Medulla oblongata (tissue), 1 donor: ENCODE measurements at regions not wholly inside any gene's neighbourhood (a gene's known extent, or its start where the extent isn't known, plus 50 kb on each side); places are given as distances from the start of the nearest gene placed in this dataset.

Experiments used
- DNase-seq: peaks from one replicate; pipeline ENCODE4 v3.0.0-alpha.2; 2015; ENCODE audit errors: extremely low spot score

- no peak for DNase-seq
These were observed 104.8 kb upstream of the PTPN1 start for GRCh38 chr20:50405235-50405914.

- no peak for DNase-seq
These were observed 104.1 kb upstream of the PTPN1 start for GRCh38 chr20:50405915-50406609.

- DNase-seq = no peak
These were observed 103.5 kb upstream of the PTPN1 start for GRCh38 chr20:50406610-50407136.

GRCh38 chr20:50408526-50409364 is 101.4 kb upstream of the PTPN1 start:
- no peak for DNase-seq

DNA sequence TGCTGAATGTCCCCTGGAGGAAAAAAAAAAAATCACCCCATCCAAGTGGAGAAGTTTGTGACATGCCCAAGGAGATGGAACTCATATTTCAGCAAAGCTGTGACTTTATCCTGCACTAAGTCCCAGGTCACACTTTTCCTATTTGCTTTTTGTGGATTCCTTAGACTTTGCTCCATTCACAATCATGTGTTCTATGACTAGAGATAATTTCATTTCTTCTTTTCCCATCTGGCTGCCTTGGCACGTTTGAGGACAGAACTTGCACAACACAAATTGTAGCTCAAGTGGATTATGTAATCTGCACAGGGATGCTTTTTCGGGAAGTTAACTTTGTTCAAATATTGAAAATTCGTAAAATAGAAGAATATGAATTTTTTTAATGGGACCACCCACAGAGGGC is 100.7 kb upstream of the PTPN1 start:
- no peak for DNase-seq

- DNase-seq = no peak
These were observed 99.8 kb upstream of the PTPN1 start for GRCh38 chr20:50410343-50410742.

DNA sequence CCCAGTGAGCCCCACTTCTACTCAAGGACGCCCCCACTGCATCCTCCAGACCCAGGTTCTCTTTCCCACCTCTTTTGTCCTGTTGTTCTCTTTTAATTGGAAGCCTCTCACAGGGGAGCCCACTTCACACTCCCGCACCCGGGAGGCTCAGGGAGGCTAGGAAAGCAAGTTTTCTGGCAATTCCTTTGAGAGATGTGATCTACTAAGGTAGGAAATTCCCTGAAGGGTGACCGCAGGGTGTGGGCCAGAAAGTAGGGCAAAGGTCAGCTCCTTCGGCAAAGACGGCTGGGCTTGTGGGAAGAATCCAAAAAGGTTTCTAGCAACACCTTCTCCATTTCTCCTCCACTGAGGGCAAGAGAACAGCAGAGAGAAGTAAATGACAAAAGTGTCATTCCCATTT is 98.1 kb upstream of the PTPN1 start:
- DNase-seq = no peak

DNA sequence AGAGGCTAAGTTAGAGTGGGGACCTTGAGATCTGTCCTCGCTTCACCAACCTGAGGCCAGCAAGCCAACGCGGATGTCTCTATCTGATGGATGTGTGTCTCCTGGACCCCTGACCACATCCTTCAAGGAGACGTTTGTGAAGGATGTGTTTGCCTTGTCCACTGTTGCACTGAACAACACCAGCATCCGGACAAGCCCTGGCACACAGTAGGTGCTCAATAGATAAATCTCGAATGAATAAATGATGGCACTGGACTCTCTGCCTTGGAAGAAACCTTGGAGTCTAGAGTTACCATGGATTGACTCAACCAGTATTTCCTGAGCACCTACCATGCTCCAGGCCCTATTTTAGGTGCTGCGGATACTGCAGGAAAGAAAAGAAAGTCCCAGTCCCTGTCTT is 97.7 kb upstream of the PTPN1 start:
- DNase-seq = no peak

DNA sequence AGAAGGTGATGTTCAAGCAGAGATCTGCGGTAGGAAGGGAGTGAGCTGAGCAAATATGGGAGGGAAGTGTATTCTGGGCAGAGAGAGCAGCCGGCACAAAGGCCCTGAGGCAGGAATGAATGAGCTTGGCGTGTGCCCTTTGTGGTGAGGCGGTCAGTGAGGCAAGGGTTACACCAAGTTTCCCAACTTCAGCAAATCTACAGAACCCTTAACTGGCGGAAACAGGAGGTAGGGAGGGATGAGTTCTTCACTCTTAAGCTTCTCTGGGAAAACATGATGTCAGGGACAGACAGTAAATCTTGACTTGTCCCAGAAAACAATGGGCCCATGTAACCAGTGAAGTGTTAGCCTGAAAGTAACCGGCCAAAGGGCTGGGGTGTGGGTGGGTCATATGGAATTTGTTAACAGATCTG is 97.1 kb upstream of the PTPN1 start:
- DNase-seq = no peak

DNA sequence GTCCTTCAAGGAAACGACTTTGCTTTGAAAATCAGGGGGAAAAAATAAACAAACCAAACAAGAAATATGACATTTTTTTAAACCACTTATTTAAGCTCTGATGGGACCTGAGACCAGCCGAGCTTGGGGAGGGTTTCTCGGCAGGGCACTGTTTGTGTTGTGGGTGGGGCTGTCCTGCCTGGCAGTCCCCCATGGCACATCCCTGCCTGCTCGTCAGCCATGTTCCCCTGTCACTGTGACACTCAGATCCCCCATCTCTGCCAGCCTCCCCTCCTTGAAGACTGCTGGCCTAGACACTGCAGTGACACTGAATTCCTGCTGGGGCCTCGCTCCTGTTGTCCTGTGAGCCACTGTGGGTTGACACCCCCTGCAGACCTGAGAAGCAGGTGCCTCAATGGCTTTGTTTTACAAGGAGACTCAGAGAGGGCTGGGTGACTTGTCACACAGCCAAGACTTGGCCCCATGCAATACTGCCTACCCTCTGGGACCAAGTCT is 95.1 kb upstream of the PTPN1 start:
- no peak for DNase-seq

GRCh38 chr20:50415516-50416268 is 94.5 kb upstream of the PTPN1 start:
- DNase-seq = peak; percentile 95

- no peak for DNase-seq
These were observed 93.7 kb upstream of the PTPN1 start for GRCh38 chr20:50416269-50417022.

DNA sequence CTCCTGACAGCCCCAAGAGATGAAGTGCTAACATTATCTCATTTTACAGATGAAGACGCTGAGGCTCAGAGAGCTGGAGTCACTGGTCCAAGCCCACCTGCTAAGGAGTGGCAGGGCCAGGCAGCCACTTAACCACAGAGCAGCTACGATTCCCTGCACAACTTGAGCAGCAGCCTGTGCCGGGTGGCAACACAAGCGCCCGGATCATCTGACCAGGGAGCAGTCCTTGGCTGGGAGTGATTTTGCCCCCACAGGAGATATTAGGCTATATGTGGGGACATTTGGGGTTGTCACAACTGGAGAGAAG is 93.2 kb upstream of the PTPN1 start:
- DNase-seq = no peak

- DNase-seq = no peak
These were observed 92.5 kb upstream of the PTPN1 start for GRCh38 chr20:50417484-50418235.

DNA sequence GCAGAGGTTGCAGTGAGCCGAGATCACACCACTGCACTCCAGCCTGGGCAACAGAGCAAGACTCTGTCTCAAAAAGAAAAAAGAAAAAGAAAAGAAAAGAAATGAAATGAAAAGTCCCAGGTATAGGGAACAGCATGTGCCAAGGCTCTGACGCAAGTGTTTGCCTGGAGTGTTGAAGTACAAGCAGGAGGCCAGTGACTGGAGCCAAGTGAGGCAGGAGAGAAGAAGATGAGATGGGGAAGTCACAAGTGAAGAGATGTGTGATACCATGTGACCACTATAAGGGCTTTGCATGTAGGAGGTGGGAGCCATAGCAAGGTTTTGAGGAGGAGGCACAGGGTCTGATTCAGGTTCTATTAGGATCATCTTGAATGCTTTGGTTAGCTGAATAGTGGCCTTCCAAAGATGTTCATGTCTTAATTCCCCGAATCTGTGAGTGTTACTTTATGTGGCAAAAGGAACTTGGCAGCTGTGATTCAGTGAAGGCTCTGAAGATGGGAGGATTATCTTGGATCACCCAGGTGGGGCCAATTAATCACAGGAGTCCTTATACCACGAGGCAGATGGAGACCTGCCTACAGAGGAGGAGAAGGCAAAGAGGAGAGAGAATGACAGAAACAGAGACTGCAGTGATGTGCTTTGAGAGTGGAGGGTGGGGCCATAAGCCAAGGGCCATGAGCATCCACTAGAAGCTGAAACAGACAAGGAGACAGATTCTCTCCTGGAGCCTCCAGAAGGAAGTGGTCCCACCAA is 91.1 kb upstream of the PTPN1 start:
- DNase-seq = no peak

DNA sequence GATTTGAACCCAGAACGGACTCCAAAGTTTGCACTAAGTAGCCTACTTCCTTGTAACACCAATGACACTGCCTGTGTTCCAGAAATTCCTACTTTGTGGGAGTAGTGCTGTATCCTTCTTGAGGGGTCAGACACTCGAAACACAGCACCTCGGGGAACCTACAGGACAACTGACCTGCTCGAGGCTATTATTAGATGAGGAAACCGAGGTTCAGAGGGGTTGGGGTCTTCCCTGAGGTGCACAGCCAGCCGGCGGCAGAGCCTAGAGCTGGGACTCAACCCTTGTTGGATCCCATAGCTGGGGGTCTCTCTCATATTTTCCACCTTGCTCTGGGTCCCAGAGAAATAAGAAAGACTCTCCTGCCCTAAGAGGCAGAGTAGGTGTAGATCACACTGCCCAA is 89.8 kb upstream of the PTPN1 start:
- no peak for DNase-seq

DNA sequence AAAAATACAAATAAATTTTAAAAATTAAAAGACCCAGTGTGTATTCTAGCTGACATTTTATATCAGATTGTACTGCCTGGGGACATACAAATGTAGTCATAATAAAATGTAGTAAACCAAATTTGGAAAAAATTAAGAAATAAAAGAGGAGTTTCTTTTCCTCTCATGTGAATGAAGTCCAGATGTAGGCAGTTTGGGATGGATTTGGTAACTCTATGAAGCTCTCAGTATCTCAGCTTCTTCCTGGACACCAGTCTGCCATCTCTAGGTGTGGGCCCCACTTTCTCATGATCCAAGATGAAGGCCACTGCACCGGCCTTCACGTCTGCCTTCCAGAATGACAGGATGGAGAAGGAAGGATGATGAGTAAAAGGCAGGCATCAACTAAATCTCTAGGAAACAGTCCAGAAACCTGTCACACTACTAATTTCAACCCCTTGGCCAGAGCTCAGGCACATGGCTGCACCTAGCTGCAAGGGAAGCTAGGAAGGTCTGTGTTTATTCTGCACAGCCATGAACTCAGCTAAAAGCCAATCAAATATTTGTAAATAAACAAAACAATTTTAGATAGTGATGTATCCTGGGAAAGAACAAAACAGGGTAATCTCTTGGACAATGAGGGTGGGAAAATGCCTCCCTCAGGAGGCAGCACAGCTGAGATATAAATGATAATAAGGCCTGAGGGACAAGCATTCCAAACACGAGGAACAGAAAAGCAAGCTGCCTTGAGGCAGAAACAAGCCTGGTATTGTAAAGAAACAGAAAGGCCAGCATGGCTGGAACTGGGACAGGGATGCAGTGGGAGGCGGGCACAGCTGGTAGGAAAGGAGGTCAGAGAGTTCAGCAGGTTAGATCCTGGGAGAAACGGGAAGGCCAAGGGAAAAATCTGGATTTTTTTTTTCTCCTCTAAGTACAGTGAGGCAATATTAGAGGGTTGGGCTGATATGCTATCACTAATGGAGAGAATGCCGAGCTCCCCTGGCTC is 88.5 kb upstream of the PTPN1 start:
- no peak for DNase-seq

GRCh38 chr20:50423758-50424157 is 86.4 kb upstream of the PTPN1 start:
- no peak for DNase-seq
